Esophagus squamous epithelium (tissue), 5 donors: ENCODE measurements at regions not wholly inside any gene's neighbourhood (a gene's known extent, or its start where the extent isn't known, plus 50 kb on each side); places are given as distances from the start of the nearest gene placed in this dataset.

Experiments
- DNase-seq: peaks from one replicate; lab custom pipeline; 2025; lab: John Stamatoyannopoulos, UW
- H3K27ac ChIP-seq, 4 donors: fragments of 200-600 bp; sonication (generic); one replicate each; pipeline ENCODE4 v1.5.1; 2016 to 2019; ENCODE audit warnings: mild to moderate bottlenecking in 1 of 4
- H3K27me3 ChIP-seq, 4 donors: fragments of 200-600 bp; sonication (generic); 1 replicate in 3 of 4; 2 replicates in 1 of 4; pipeline versions ENCODE4 v1.5.1 to v1.6.0; 2017 to 2021; ENCODE audit warnings: antibody characterized with exemption in 1 of 4
- H3K36me3 ChIP-seq, 3 donors: fragments of 200-600 bp; sonication (generic); one replicate each; pipeline ENCODE4 v1.5.1; 2016 to 2019
- H3K4me1 ChIP-seq, 3 donors: fragments of 200-600 bp; sonication (generic); one replicate each; pipeline ENCODE4 v1.5.1; 2017 to 2019
- H3K4me3 ChIP-seq, 4 donors: fragments of 200-600 bp; sonication (generic); 1 replicate in 3 of 4; 2 replicates in 1 of 4; pipeline ENCODE4 v1.5.1; 2016 to 2019; ENCODE audit warnings: mild to moderate bottlenecking in 2 of 4, moderate library complexity in 1 of 4
- H3K9me3 ChIP-seq, 3 donors: fragments of 200-600 bp; sonication (generic); one replicate each; pipeline ENCODE4 v1.5.1; 2016 to 2019
- CTCF ChIP-seq, 6 experiments: fragments of 450-650 bp in 4 of 6; fragments of 200-600 bp in 2 of 6; sonication (generic) in 2 of 6; IDR thresholded peaks; one replicate each; pipeline ENCODE4 v1.5.1; 2016 to 2019; ENCODE audit warnings: antibody characterized with exemption in 6 of 6, mild to moderate bottlenecking in 4 of 6, moderate library complexity in 4 of 6
- POLR2A ChIP-seq, 4 donors: fragments of 450-650 bp; IDR thresholded peaks; one replicate each; pipeline ENCODE4 v1.6.1; 2017; ENCODE audit warnings: antibody characterized with exemption in 4 of 4, mild to moderate bottlenecking in 4 of 4, moderate library complexity in 3 of 4
- WGBS, 2 donors: methylation state at CpG; one replicate each; pipeline ENCODE4 v1.1.5; 2018; 5-methylcytosine and 5-hydroxymethylcytosine counted together
- intact Hi-C: fragments of 100-400 bp; cut with DNase I; formaldehyde crosslinking; loops from one replicate; pipeline ENCODE4 v1.15.0; 2022
- donor health status: DM: yes; HTN: yes; CAD: no.

- WGBS, 2 donors = 73 to 91% methylated on average over 4 of the region's 4 CpGs
- intact Hi-C loops = no loop called here
- DNase-seq = no peak
- Histone ChIP-seq H3K36me3 (no peaks in the 10 kb centered on the region), H3K4me1 (peaks cover 0 to 1% (median 0%) of the 10 kb centered on the region in 3 donors), H3K27me3 (no peaks in the 10 kb centered on the region), H3K27ac (no peak overlapping the region), H3K4me3 (no peak overlapping the region), H3K9me3 (no peaks in the 10 kb centered on the region)
- TF ChIP-seq CTCF (IDR thresholded peaks at IDR 0.05) (peak in 5 of 6 experiments; percentile 15 to 52 (median 33)), POLR2A (IDR thresholded peaks at IDR 0.05) (no peak)
These were observed 322.4 kb upstream of the DEPDC1 start for GRCh38 chr1:68819190-68819829.

GRCh38 chr1:68820151-68820550 is 323.3 kb upstream of the DEPDC1 start:
- Histone ChIP-seq H3K4me1 (no peaks in the 10 kb centered on the region), H3K36me3 (no peaks in the 10 kb centered on the region), H3K4me3 (no peak overlapping the region), H3K9me3 (no peaks in the 10 kb centered on the region), H3K27ac (no peak overlapping the region), H3K27me3 (no peaks in the 10 kb centered on the region)
- DNase-seq = no peak
- TF ChIP-seq CTCF (IDR thresholded peaks at IDR 0.05) = no peak
- TF ChIP-seq POLR2A (IDR thresholded peaks at IDR 0.05) = no peak
- intact Hi-C loops = no loop called here
- 56 to 60% methylated on average over 1 of the region's 1 CpG for WGBS, 2 donors

GRCh38 chr1:68826836-68827235 is 330.0 kb upstream of the DEPDC1 start:
- DNase-seq = no peak
- no peaks in the 10 kb centered on the region for H3K4me1 ChIP-seq
- TF ChIP-seq POLR2A (IDR thresholded peaks at IDR 0.05) = no peak
- TF ChIP-seq CTCF (IDR thresholded peaks at IDR 0.05) = no peak
- no peak overlapping the region for H3K27ac ChIP-seq
- H3K27me3 ChIP-seq = no peaks in the 10 kb centered on the region
- H3K4me3 ChIP-seq = no peak overlapping the region
- peaks cover 0 to 6% (median 4%) of the 10 kb centered on the region in 3 donors for H3K9me3 ChIP-seq
- intact Hi-C loops = no loop called here
- H3K36me3 ChIP-seq = no peaks in the 10 kb centered on the region

DNA sequence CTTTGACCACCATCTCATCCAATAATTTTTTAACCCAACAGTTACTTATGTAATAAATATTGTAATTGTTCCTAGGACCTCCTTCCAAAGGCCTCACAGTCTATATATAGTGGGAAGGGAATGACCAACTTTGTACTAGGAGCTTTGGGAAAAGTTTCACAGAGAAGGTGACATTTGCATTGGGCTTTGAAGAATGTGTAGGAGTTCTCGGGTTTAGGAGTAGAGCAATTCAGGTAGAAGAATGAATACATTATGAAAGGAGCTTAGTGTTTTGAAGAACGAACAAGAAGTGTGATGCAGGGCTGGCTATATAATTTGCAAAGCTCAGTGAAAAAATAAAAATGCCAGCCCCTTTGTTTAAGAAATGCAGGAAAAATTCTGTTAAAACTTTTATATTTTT is 330.4 kb upstream of the DEPDC1 start:
- H3K36me3 ChIP-seq = no peaks in the 10 kb centered on the region
- no peaks in the 10 kb centered on the region for H3K4me1 ChIP-seq
- DNase-seq = no peak
- WGBS, 2 donors = 74 to 98% methylated on average over 2 of the region's 2 CpGs
- TF ChIP-seq POLR2A (IDR thresholded peaks at IDR 0.05) (no peak), CTCF (IDR thresholded peaks at IDR 0.05) (no peak)
- no peak overlapping the region for H3K4me3 ChIP-seq
- peaks cover 0 to 6% (median 4%) of the 10 kb centered on the region in 3 donors for H3K9me3 ChIP-seq
- intact Hi-C loops = no loop called here
- no peaks in the 10 kb centered on the region for H3K27me3 ChIP-seq
- H3K27ac ChIP-seq = no peak overlapping the region

DNA sequence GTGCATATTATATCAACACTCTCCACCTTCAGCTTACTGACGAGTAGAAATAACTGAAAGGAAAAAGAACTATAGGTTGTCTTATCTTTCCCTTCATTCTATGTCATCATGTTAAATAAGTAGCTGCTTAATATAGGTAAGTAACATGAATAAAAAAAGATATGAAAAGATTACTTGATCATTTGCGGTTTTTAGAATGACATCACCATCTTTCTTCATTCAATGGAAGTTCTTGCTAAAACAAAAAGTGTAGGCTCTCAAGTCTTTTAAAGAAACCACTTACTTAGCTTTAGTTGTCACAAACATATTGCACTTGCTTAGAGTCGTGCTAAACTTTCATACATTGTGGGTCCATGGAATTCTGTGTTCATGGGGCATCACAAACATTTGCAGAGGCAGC is 331.1 kb upstream of the DEPDC1 start:
- intact Hi-C loops = no loop called here
- Histone ChIP-seq H3K36me3 (no peaks in the 10 kb centered on the region), H3K4me1 (no peaks in the 10 kb centered on the region), H3K9me3 (peaks cover 0 to 6% (median 4%) of the 10 kb centered on the region in 3 donors), H3K4me3 (no peak overlapping the region), H3K27ac (no peak overlapping the region), H3K27me3 (no peaks in the 10 kb centered on the region)
- DNase-seq = no peak
- 77% methylated on average over 3 of the region's 3 CpGs for WGBS, 2 donors
- no peak for TF ChIP-seq POLR2A (IDR thresholded peaks at IDR 0.05)
- no peak for TF ChIP-seq CTCF (IDR thresholded peaks at IDR 0.05)
